HepG2 (cell line): ENCODE measurements at regions not wholly inside any gene's neighbourhood (a gene's known extent, or its start where the extent isn't known, plus 50 kb on each side); places are given as distances from the start of the nearest gene placed in this dataset.

Experiments
- ATAC-seq: fragments of 200-7000 bp; cut with Tn5 transposase; 3 replicates; pipeline ENCODE4 v1.9.1; 2020; ENCODE audit warnings: mild to moderate bottlenecking, moderate library complexity
- BruUV-seq: library from RNA; stranded (reverse); fragments of 400-500 nt; replicated peaks from 2 replicates; lab custom pipeline; 2021; lab: Mats Ljungman, UMichigan
- CTCF ChIA-PET: fragments of 300-600 bp; formaldehyde crosslinking; extraction: SDS; loops from one replicate; lab custom pipeline; 2021; ENCODE audit warnings: low total read pairs, inconsistent platforms, low intra/inter-chr PET ratio; lab: Yijun Ruan, JAX
- POLR2A ChIA-PET: fragments of 350-600 bp; sonication (Branson Sonifier 250); formaldehyde crosslinking; loops from one replicate; lab custom pipeline; 2020; ENCODE audit warnings: antibody characterized with exemption, inconsistent platforms; lab: Yijun Ruan, JAX
- DNase-seq: peaks from one replicate; pipeline ENCODE4 v3.0.0-alpha.2; 2015; ENCODE audit warnings: low spot score
- FAIRE-seq: peaks from 3 replicates; lab custom pipeline; 2011; peaks lifted over from hg19 to GRCh38; lab: Jason Lieb, UNC
- H2AFZ ChIP-seq: one replicate; pipeline ENCODE4 v1.6.1; 2011; ENCODE audit warnings: low read length, inconsistent platforms
- H3K27ac ChIP-seq: fragments of 300-600 bp; 3 replicates; pipeline ENCODE4 v1.8.0; 2011; ENCODE audit warnings: mixed run types, mild to moderate bottlenecking, mixed read lengths, low read length, inconsistent platforms; ENCODE audit not compliant: insufficient read depth; ENCODE audit errors: extremely low read length
- H3K27me3 ChIP-seq, 2 experiments: fragments of 200-600 bp in 1 of 2; 2 replicates in 1 of 2; 3 replicates in 1 of 2; pipeline versions ENCODE4 v1.6.0 to v1.8.0; 2011; ENCODE audit warnings: low read length in 2 of 2, mild to moderate bottlenecking in 2 of 2, moderate library complexity in 2 of 2, inconsistent platforms in 1 of 2; ENCODE audit not compliant: insufficient read depth in 2 of 2, control insufficient read depth in 1 of 2
- H3K36me3 ChIP-seq, 2 experiments: fragments of 200-600 bp in 1 of 2; replicated peaks in 1 of 2; 2 replicates in 1 of 2; 3 replicates in 1 of 2; pipeline versions ENCODE4 v1.5.1 to v1.8.0; 2011; ENCODE audit warnings: low read length in 2 of 2, inconsistent platforms in 1 of 2; ENCODE audit not compliant: insufficient read depth in 2 of 2, control insufficient read depth in 1 of 2
- H3K4me1 ChIP-seq: 2 replicates; pipeline ENCODE4 v1.5.1; 2012; ENCODE audit warnings: low read length, inconsistent platforms; ENCODE audit not compliant: insufficient read depth
- H3K4me2 ChIP-seq: 2 replicates; pipeline ENCODE4 v1.6.0; 2011; ENCODE audit warnings: low read depth, low read length, inconsistent platforms
- H3K4me3 ChIP-seq, 3 experiments: fragments of 200-600 bp in 1 of 3; sonication (generic), shearing (Covaris generic) in 1 of 3; replicated peaks in 1 of 3; 2 replicates each; pipeline ENCODE4 v1.5.1; 2011 to 2016; ENCODE audit warnings: low read length in 3 of 3, inconsistent platforms in 2 of 3, low read depth in 2 of 3, mild to moderate bottlenecking in 2 of 3, control low read depth in 1 of 3, mixed read lengths in 1 of 3; ENCODE audit not compliant: insufficient read depth in 1 of 3
- H3K79me2 ChIP-seq: one replicate; pipeline ENCODE4 v1.6.1; 2011; ENCODE audit warnings: low read length, inconsistent platforms; ENCODE audit not compliant: insufficient read depth
- H3K9ac ChIP-seq: 2 replicates; pipeline ENCODE4 v1.6.0; 2011; ENCODE audit warnings: mild to moderate bottlenecking, low read depth, low read length, inconsistent platforms; ENCODE audit not compliant: insufficient read depth
- H3K9me3 ChIP-seq: 2 replicates; pipeline ENCODE4 v1.5.1; 2012; ENCODE audit warnings: mild to moderate bottlenecking, low read length
- H4K20me1 ChIP-seq: 2 replicates; pipeline ENCODE4 v1.6.0; 2011; ENCODE audit warnings: inconsistent platforms, mild to moderate bottlenecking, low read length, moderate library complexity; ENCODE audit not compliant: insufficient read depth
- ATF1 ChIP-seq: IDR thresholded peaks from 2 replicates; pipeline ENCODE4 v1.6.1; 2016; ENCODE audit warnings: mild to moderate bottlenecking, control low read depth
- CC2D1A ChIP-seq: sonication (generic); formaldehyde crosslinking; IDR thresholded peaks from 2 replicates; pipeline ENCODE4 v1.8.1; 2023; ENCODE audit warnings: mild to moderate bottlenecking, missing genetic modification reagents
- MAFK ChIP-seq, 2 experiments: IDR thresholded peaks in 1 of 2; conservative IDR thresholded peaks in 1 of 2; 2 replicates each; pipeline ENCODE4 v1.6.1; 2011; ENCODE audit warnings: improper control_type of control experiment in 2 of 2, low read length in 2 of 2
- MAZ ChIP-seq, 2 experiments: sonication (generic) in 1 of 2; formaldehyde crosslinking in 1 of 2; IDR thresholded peaks; 2 replicates each; pipeline versions ENCODE4 v1.5.0 to v1.6.1; 2012 to 2020; ENCODE audit warnings: low read depth in 2 of 2, mild to moderate bottlenecking in 2 of 2, borderline replicate concordance in 1 of 2, improper control_type of control experiment in 1 of 2, low read length in 1 of 2, missing genetic modification reagents in 1 of 2, moderate library complexity in 1 of 2
- MTA1 ChIP-seq: sonication (generic); formaldehyde crosslinking; IDR thresholded peaks from 2 replicates; pipeline ENCODE4 v1.4.0; 2020; ENCODE audit warnings: missing genetic modification reagents, mild to moderate bottlenecking, borderline replicate concordance
- MXI1 ChIP-seq: IDR thresholded peaks from 3 replicates; pipeline ENCODE4 v1.6.1; 2012; ENCODE audit warnings: low read depth, low read length, inconsistent platforms, borderline replicate concordance
- MYC ChIP-seq: sonication (generic); formaldehyde crosslinking; IDR thresholded peaks from 2 replicates; pipeline ENCODE4 v1.9.0; 2021; ENCODE audit warnings: missing genetic modification reagents, borderline replicate concordance
- TCF7 ChIP-seq: sonication (generic); IDR thresholded peaks from 2 replicates; pipeline ENCODE4 v1.6.1; 2016; ENCODE audit warnings: antibody characterized with exemption, low read depth
- ZNF230 ChIP-seq: sonication (generic); formaldehyde crosslinking; IDR thresholded peaks from 2 replicates; pipeline ENCODE4 v1.4.0; 2020; ENCODE audit warnings: mild to moderate bottlenecking, missing genetic modification reagents
- ZNF747 ChIP-seq: sonication (generic); formaldehyde crosslinking; IDR thresholded peaks from 2 replicates; pipeline ENCODE4 v1.8.1; 2023; ENCODE audit warnings: missing genetic modification reagents, mild to moderate bottlenecking, borderline replicate concordance
- ZSCAN30 ChIP-seq: sonication (generic); formaldehyde crosslinking; IDR thresholded peaks from 2 replicates; pipeline ENCODE4 v1.5.0; 2020; ENCODE audit warnings: mild to moderate bottlenecking, missing genetic modification reagents
- WGBS: methylation state at CpG from one replicate; pipeline ENCODE4 v1.1.6; 2017; ENCODE audit warnings: low lambda C conversion rate; 5-methylcytosine and 5-hydroxymethylcytosine counted together
- in situ Hi-C: cut with HindIII; loops from 2 replicates; pipeline ENCODE4 v1.10.0; 2017; ENCODE audit warnings: low pct_unique_long_range_greater_than_20kb; ENCODE audit not compliant: extremely low pct_ligation_motif_present
- intact Hi-C: fragments of 100-400 bp; cut with micrococcal nuclease; formaldehyde crosslinking; loops from one replicate; pipeline ENCODE4 v1.10.0; 2022; ENCODE audit not compliant: unreplicated experiment
- TF ChIP-seq, protein P1 (sequence below): sonication (generic); formaldehyde crosslinking; IDR thresholded peaks from 2 replicates; pipeline ENCODE4 v1.5.0; 2020; ENCODE audit warnings: mild to moderate bottlenecking, missing genetic modification reagents, borderline replicate concordance

GRCh38 chr5:74116266-74116665 is 490.3 kb downstream of the ARHGEF28 start (continued):
- TF ChIP-seq MTA1 (CRISPR knock-in tag) = no peak
- TF ChIP-seq ZNF230 (CRISPR knock-in tag) = no peak
- TF ChIP-seq CC2D1A = no peak
- TF ChIP-seq ZNF747 (CRISPR knock-in tag) = no peak
- TF ChIP-seq ATF1 (CRISPR knock-in tag) = no peak

- FAIRE-seq = no peak
- WGBS = 0% methylated on average over 2 of the region's 2 CpGs
- no peak overlapping the region for H3K9ac ChIP-seq
Measured at GRCh38 chr5:74113927-74114326, 487.9 kb downstream of the ARHGEF28 start.

DNA sequence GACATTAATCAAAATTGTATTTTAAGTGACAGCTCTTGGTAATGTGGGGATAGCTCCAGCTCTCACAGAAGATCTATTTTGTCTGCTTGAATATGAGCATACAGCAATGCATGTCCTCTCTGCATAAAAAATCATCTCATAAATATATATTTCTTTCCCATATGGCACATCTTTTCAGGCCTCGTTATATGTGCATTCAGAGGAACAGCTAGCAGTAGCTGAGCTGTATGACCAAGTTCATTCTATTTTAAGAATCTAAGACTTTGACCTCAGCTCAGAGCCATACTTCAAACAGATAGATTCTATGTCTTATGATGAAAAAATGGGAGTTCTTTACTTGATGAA is 487.2 kb downstream of the ARHGEF28 start:
- H3K9ac ChIP-seq = no peak overlapping the region
- H3K27me3 ChIP-seq = peaks cover 0 to 2% of the 10 kb centered on the region in 2 experiments; a peak in 3 of 5 replicates
- no peaks in the 10 kb centered on the region for H3K36me3 ChIP-seq
- no peak overlapping the region for H2AFZ ChIP-seq
- no peaks in the 10 kb centered on the region for H3K4me1 ChIP-seq
- in situ Hi-C loops (no loop called here), intact Hi-C loops (no loop called here)
- POLR2A ChIA-PET = no interaction called here
- BruUV-seq = no TSS peak
- ATAC-seq = no peak
- CTCF ChIA-PET = no interaction called here
- H3K27ac ChIP-seq = no peak overlapping the region
- H3K4me3 ChIP-seq = no peak overlapping the region
- H3K79me2 ChIP-seq = no peaks in the 10 kb centered on the region
- no peaks in the 10 kb centered on the region for H3K9me3 ChIP-seq
- FAIRE-seq = no peak
- H4K20me1 ChIP-seq = no peaks in the 10 kb centered on the region
- WGBS = 0% methylated on average over 1 of the region's 1 CpG
- DNase-seq = no peak
- H3K4me2 ChIP-seq = no peak overlapping the region
- TF ChIP-seq MAZ (IDR thresholded peaks at IDR 0.05; ENCODE audit: borderline replicate concordance, low read depth, low read length) (no peak), MAZ (CRISPR knock-in tag; IDR thresholded peaks at IDR 0.05; ENCODE audit: low read depth) (no peak), ZSCAN30 (CRISPR knock-in tag) (no peak), MXI1 (no peak), MYC (CRISPR knock-in tag) (no peak)
- TF ChIP-seq, protein P1, sequence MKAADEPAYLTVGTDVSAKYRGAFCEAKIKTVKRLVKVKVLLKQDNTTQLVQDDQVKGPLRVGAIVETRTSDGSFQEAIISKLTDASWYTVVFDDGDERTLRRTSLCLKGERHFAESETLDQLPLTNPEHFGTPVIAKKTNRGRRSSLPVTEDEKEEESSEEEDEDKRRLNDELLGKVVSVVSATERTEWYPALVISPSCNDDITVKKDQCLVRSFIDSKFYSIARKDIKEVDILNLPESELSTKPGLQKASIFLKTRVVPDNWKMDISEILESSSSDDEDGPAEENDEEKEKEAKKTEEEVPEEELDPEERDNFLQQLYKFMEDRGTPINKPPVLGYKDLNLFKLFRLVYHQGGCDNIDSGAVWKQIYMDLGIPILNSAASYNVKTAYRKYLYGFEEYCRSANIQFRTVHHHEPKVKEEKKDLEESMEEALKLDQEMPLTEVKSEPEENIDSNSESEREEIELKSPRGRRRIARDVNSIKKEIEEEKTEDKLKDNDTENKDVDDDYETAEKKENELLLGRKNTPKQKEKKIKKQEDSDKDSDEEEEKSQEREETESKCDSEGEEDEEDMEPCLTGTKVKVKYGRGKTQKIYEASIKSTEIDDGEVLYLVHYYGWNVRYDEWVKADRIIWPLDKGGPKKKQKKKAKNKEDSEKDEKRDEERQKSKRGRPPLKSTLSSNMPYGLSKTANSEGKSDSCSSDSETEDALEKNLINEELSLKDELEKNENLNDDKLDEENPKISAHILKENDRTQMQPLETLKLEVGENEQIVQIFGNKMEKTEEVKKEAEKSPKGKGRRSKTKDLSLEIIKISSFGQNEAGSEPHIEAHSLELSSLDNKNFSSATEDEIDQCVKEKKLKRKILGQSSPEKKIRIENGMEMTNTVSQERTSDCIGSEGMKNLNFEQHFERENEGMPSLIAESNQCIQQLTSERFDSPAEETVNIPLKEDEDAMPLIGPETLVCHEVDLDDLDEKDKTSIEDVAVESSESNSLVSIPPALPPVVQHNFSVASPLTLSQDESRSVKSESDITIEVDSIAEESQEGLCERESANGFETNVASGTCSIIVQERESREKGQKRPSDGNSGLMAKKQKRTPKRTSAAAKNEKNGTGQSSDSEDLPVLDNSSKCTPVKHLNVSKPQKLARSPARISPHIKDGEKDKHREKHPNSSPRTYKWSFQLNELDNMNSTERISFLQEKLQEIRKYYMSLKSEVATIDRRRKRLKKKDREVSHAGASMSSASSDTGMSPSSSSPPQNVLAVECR = no peak

More at GRCh38 chr5:74113927-74114326, 487.9 kb downstream of the ARHGEF28 start:
- intact Hi-C loops (no loop called here), in situ Hi-C loops (no loop called here)
- no TSS peak for BruUV-seq
- CTCF ChIA-PET = no interaction called here
- H3K27ac ChIP-seq = no peak overlapping the region
- POLR2A ChIA-PET = no interaction called here
- H3K4me2 ChIP-seq = no peak overlapping the region
- H3K79me2 ChIP-seq = no peaks in the 10 kb centered on the region
- H4K20me1 ChIP-seq = no peaks in the 10 kb centered on the region
- H3K9me3 ChIP-seq = no peaks in the 10 kb centered on the region
- DNase-seq (no peak), ATAC-seq (no peak)
- no peak overlapping the region for H3K4me3 ChIP-seq
- H3K4me1 ChIP-seq = no peaks in the 10 kb centered on the region
- H3K27me3 ChIP-seq = peaks cover 0 to 2% of the 10 kb centered on the region in 2 experiments; a peak in 3 of 5 replicates
- no peak overlapping the region for H2AFZ ChIP-seq
- no peaks in the 10 kb centered on the region for H3K36me3 ChIP-seq
- TF ChIP-seq MAFK (conservative IDR thresholded peaks at IDR 0.05 in 1 of 2, IDR thresholded peaks at IDR 0.05 in 1 of 2; ENCODE audit: low read length in 2 of 2) (peak; percentile 39 to 48), TCF7 (no peak)
